ENCODE measurements at regions not wholly inside any gene's neighbourhood (a gene's known extent, or its start where the extent isn't known, plus 50 kb on each side); places are given as distances from the start of the nearest gene placed in this dataset.

DNA sequence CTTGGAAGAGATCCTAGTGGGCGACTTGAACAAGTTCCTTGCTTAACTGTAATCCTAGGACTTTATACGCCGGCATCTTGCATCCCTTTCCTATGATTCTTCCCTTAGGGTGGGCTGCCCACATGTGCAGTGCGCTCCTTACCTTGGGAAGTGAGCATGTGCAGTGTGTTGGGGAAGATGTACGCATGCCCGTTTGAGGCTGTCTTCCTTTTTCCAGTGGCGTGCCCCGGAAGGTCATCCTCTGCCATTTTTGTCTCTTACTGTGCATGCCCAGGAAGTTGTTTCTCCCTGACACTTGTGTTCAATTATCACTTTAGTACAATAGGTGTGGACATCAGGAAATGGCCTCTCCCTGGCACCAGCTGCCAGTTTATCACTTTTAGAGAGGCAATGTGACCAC is 936.5 kb downstream of the TBC1D22A start:
- in situ Hi-C loops (cut with HindIII; ENCODE audit: low pct_unique_long_range_greater_than_20kb, low sequenced_read_pairs): no loop called here
- DNase-seq (ENCODE audit: low read depth in 1 of 2, low spot score in 1 of 2): no peak
- no peak for TF ChIP-seq JUND (IDR thresholded peaks at IDR 0.05; ENCODE audit: low read depth)

DNA sequence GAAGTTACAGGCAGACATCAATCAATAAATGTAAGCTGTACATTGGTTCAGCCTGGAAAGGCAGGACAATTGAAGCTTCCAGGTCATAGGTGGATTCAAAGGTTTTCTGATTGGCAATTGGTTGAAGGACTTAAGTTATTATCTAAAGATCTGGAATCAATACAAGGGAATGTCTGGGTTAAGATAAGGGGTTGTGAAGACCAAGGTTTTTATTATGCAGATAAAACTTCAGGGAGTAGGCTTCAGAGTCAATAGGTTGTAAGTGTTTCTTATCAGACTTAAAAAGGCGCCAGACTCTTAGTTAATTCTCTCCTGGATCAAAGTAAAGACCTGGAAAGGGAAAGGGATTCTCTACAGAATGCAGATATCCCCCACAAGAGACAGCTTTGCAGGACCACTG is 935.4 kb downstream of the TBC1D22A start:
- in situ Hi-C loops (cut with HindIII; ENCODE audit: low pct_unique_long_range_greater_than_20kb, low sequenced_read_pairs): no loop called here
- no peak for DNase-seq (ENCODE audit: low read depth in 1 of 2, low spot score in 1 of 2)
- no peak for TF ChIP-seq JUND (IDR thresholded peaks at IDR 0.05; ENCODE audit: low read depth)

DNA sequence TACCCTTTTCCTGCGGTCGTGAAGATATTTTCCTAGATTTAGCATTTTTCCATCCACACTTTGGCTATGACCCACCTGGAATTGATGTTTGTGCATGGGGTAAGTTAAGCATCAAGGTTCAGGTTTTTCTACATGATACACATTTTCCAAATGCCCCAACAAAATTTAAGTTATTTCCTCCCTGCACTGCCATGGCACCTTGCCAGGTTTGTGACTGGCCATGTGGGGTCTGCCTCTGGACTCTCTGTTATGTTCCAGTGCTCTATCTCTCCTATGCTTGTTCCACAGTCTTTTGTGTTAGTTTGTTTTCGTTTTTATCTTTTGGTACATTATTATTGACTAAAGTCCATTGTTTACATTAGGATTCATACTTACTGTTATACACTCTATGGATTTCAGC is 934.3 kb downstream of the TBC1D22A start:
- DNase-seq (ENCODE audit: low read depth in 1 of 2, low spot score in 1 of 2): no peak
- in situ Hi-C loops (cut with HindIII; ENCODE audit: low pct_unique_long_range_greater_than_20kb, low sequenced_read_pairs): no loop called here
- TF ChIP-seq JUND (IDR thresholded peaks at IDR 0.05; ENCODE audit: low read depth): no peak

DNA sequence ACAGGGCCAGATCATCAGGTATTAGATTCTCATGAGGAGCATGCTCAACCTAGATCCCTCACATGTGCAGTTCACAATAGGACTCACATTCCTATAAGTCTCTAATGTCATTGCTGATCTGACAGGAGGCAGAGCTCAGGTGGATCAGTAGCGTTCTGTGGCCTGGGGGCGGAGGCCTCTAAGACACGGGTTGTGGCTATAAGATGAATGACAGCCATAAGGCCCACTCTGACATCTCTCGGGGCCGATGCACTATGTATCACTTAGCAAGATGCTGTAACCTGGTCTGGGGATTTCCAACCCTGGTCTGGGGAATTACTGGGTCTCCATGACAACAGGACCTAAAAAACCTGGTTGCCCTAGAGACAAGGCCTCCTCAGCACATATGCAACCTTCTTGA is 932.7 kb downstream of the TBC1D22A start:
- no peak for TF ChIP-seq JUND (IDR thresholded peaks at IDR 0.05; ENCODE audit: low read depth)
- in situ Hi-C loops (cut with HindIII; ENCODE audit: low pct_unique_long_range_greater_than_20kb, low sequenced_read_pairs): no loop called here
- DNase-seq (ENCODE audit: low read depth in 1 of 2, low spot score in 1 of 2): no peak

DNA sequence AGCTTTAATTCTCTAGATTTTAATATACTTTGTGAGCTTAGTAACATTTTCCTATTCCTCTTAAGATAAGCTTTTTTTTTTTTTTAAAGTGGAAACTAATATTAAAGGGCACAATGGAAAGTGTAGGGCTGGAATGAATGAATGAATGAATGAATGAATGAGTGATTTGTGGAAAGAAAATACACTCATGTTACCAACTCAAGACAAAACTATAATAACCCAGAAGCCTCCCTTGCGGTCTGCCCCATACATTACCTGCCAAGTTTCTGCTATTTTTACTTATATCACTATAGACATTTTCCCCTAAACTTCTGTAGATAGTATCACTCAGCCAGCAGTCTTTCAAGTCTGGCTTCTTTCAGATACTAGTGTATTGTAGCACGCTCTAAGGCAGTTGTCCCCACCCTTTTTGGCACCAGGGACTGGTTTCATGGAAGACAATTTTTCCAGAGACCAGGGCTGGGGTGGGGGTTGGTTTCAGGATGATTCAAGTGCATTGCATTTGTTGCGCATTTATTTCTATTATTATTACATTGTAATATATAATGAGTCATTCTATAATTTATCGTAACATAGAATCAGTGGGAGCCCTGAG is 932.2 kb downstream of the TBC1D22A start:
- TF ChIP-seq JUND (IDR thresholded peaks at IDR 0.05; ENCODE audit: low read depth): no peak
- in situ Hi-C loops (cut with HindIII; ENCODE audit: low pct_unique_long_range_greater_than_20kb, low sequenced_read_pairs): no loop called here
- no peak for DNase-seq (ENCODE audit: low read depth in 1 of 2, low spot score in 1 of 2)

DNA sequence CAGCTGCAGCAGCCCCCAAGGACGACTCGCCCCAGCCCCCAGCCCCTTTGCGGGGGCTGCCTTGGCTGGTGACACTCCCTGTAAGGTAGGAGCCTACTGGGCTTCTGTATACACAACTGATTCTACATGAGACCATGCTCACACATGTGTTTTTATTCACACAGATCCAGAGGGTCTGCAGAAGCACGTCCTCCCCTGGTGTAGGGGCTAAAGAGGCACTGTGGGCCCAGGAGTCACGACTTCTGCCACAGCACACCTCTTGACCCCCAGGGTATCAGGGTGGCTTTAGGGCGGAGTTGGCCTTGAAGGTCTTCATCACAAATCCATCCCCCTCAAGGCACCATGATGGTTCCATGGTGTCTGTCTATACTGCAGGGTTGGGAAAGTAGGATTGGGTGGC is 931.2 kb downstream of the TBC1D22A start:
- in situ Hi-C loops (cut with HindIII; ENCODE audit: low pct_unique_long_range_greater_than_20kb, low sequenced_read_pairs): no loop called here
- TF ChIP-seq JUND (IDR thresholded peaks at IDR 0.05; ENCODE audit: low read depth): no peak
- DNase-seq (ENCODE audit: low read depth in 1 of 2, low spot score in 1 of 2): no peak

DNA sequence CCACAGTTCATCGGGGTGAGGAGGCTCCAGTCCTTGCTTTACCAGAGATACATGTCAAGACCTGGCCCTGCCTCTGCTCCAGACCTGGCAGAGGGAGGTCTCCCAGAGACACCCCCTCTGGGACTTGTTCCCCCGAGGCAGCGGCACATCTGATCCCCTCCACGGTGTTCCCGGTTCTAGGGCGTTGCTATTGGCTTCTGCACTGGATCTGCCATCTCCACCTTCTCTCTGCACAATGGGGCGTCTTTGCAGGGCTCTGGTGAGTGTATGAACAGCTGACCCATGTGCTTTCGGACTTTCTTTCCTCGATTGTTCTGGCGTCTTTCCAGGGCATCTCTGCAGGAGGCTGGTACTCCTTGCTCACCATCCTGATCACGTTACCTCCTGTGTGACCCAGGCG is 930.4 kb downstream of the TBC1D22A start:
- in situ Hi-C loops (cut with HindIII; ENCODE audit: low pct_unique_long_range_greater_than_20kb, low sequenced_read_pairs): no loop called here
- no peak for DNase-seq (ENCODE audit: low read depth in 1 of 2, low spot score in 1 of 2)
- TF ChIP-seq JUND (IDR thresholded peaks at IDR 0.05; ENCODE audit: low read depth): no peak

DNA sequence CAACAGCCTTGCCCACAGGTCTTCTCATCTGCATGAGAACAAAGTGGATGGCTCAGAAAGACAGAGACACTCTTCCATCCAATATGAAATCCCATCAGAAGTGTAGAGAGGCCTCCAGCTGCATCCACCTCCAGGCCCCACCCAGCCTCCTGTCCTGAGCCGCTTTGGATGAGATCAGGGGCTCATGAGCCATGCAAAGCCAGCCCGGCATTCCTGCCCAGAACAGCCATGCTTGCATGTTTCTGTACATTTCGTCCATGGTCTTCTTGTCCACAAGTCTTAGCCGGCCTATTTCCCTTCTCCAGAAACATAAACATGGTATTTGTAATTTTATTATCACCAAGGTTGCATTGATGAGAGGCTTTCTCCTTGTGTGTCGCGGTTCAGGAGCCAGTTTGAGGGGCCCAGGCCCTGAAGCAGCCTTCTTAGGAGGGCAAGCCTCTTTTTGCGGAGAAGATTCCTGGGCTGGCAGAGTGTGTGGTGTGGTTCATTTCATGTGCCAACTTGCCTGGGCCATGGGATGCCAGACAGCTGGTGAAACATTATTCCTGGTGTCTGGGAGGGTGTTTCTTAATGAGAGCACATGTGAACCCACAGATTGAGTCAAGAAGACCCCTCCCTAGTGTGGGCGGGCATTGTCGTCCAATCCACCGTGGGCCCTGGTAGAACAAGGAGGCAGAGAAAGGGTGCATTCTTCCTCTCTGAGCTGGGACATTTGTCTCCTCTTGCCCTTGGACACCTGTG is 928.9 kb downstream of the TBC1D22A start:
- DNase-seq (ENCODE audit: low read depth in 1 of 2, low spot score in 1 of 2): no peak
- TF ChIP-seq JUND (IDR thresholded peaks at IDR 0.05; ENCODE audit: low read depth): no peak
- in situ Hi-C loops (cut with HindIII; ENCODE audit: low pct_unique_long_range_greater_than_20kb, low sequenced_read_pairs): no loop called here

DNA sequence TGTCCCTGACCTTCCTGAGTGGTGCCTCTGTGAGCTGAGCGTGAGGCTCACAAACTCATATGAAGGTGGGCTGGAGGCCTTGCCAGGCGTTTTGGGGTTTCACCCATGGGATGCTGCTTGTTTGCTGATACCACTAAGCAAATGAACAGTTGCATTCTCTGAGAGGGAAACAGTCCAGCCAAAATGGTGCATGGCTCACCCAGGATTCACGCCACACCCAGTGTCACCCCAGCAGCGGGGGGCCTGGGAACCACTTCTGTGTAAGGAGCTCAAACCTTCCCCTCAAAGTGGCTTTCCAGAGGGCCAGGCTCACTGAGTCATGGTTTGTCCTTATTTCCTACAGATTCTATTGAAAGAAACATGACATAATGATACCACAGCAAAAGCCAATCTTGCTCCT is 928.1 kb downstream of the TBC1D22A start:
- no peak for TF ChIP-seq JUND (IDR thresholded peaks at IDR 0.05; ENCODE audit: low read depth)
- in situ Hi-C loops (cut with HindIII; ENCODE audit: low pct_unique_long_range_greater_than_20kb, low sequenced_read_pairs): no loop called here
- DNase-seq (ENCODE audit: low read depth in 1 of 2, low spot score in 1 of 2): no peak

DNA sequence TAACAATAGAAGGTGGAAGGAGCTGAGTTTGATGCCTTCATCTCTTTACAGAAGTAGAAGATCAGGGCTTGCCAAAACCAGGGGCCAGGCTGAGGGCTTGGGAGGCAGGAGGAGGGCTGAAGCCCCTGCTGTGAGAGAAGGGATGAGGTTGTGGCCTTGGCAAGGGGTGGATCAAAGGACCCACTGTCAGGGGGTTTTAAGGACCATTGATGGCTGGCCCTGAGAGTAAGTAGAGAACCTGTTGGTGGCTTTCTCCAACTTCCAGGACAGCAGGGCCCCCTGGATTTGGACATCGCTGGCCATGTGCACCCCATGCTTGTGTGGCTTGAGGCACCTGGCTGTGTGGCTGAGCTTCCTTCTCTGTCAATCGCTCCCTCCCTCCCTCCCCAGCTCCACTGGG is 927.7 kb downstream of the TBC1D22A start:
- no peak for DNase-seq (ENCODE audit: low read depth in 1 of 2, low spot score in 1 of 2)
- in situ Hi-C loops (cut with HindIII; ENCODE audit: low pct_unique_long_range_greater_than_20kb, low sequenced_read_pairs): no loop called here
- no peak for TF ChIP-seq JUND (IDR thresholded peaks at IDR 0.05; ENCODE audit: low read depth)

DNA sequence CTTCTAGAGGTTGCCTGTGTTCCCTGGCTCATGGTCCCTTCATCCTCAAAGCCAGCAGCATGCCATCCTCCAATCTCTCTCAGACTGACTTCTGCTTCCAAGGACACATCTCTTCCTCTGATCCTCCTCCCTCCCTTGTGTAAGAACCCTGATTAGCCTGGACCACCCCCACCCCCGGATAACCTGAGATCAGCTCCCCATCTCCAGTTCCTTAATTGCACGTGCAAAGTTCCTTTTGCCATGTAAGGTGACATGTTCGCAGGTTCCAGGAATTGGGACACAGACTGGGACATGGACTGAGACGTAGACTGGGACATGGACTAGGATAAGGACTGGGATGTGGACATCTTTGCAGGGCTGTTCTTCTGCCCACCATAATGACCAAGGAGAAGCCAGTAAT is 925.3 kb downstream of the TBC1D22A start:
- in situ Hi-C loops (cut with HindIII; ENCODE audit: low pct_unique_long_range_greater_than_20kb, low sequenced_read_pairs): no loop called here

DNA sequence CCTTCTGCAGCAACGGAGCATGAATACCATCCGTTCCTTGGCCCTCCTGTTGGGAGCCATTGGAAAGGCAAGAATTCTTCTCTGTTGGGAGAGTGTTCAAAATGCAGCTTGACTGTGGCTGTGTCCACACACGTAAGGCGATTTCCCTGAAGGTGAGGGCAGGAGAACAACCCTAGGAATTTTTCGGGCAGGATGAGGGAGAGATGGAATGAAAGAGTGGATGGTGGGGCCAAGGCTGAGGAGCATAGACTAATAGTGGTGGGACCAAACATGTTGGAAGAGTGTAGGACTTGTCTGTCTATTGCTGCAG is 924.9 kb downstream of the TBC1D22A start:
- in situ Hi-C loops (cut with HindIII; ENCODE audit: low pct_unique_long_range_greater_than_20kb, low sequenced_read_pairs): no loop called here
- no peak for DNase-seq (ENCODE audit: low read depth in 1 of 2, low spot score in 1 of 2)
- no peak for TF ChIP-seq JUND (IDR thresholded peaks at IDR 0.05; ENCODE audit: low read depth)

More for the DNA sequence above, 925.3 kb downstream of the TBC1D22A start:
- no peak for DNase-seq (ENCODE audit: low read depth in 1 of 2, low spot score in 1 of 2)
- TF ChIP-seq JUND (IDR thresholded peaks at IDR 0.05; ENCODE audit: low read depth): no peak

DNA sequence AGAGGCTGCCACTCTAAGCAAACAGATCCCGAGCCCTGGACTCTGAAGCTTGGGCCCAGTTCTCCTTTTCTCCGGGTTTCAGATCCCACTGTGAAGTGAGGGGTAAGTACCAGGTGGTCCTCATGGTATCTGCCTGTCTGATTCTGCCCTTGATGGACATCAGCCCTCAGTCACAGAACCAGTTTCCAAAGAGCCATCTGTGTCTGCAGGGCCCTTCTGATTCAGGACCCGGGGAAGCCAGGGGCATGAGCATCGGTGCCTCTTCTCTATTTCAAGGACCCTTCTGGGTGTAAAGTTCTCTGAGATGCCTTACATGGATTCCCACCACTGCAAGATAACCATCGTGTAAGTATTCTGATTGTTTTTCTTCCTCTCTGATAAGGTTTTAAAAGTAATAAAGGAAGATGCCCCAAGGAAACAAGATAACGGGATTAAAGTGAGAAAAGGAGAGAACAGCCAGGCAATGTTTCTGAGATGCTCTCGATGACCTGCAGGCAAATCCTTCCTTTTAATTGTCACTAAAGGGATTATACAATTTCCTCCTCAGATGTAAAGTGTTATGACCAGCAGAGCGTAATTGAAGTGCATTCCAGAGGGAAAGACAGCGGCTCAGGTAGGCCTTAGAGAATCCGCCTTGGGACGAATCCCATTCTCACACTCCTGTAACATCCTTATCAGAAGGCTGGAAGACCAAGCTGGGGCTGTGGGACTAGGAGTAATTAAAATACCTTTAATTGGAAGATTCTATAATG is 924.3 kb downstream of the TBC1D22A start:
- DNase-seq (ENCODE audit: low read depth in 1 of 2, low spot score in 1 of 2): no peak
- in situ Hi-C loops (cut with HindIII; ENCODE audit: low pct_unique_long_range_greater_than_20kb, low sequenced_read_pairs): no loop called here
- TF ChIP-seq JUND (IDR thresholded peaks at IDR 0.05; ENCODE audit: low read depth): no peak
